HG02943 (cell line): ENCODE measurements at regions not wholly inside any gene's neighbourhood (a gene's known extent, or its start where the extent isn't known, plus 50 kb on each side); places are given as distances from the start of the nearest gene placed in this dataset.

Source experiments
- ATAC-seq: cut with Tn5 transposase; IDR thresholded peaks from one replicate; pipeline ENCODE4 v1.9.1; 2021; ENCODE audit warnings: mild to moderate bottlenecking, low read depth, moderate library complexity; ENCODE audit not compliant: unreplicated experiment

GRCh38 chr7:91801331-91801983 is 79.0 kb downstream of the MTERF1 start:
- no peak for ATAC-seq

- ATAC-seq: no peak
These were observed 69.3 kb downstream of the MTERF1 start for GRCh38 chr7:91811236-91811635.

GRCh38 chr7:91811641-91812040 is 68.9 kb downstream of the MTERF1 start:
- no peak for ATAC-seq

- ATAC-seq: no peak
These were observed 68.1 kb downstream of the MTERF1 start for GRCh38 chr7:91812388-91812787.

- ATAC-seq: no peak
These were observed 66.3 kb downstream of the MTERF1 start for GRCh38 chr7:91814189-91814588.
